ENCODE measurements at regions not wholly inside any gene's neighbourhood (a gene's known extent, or its start where the extent isn't known, plus 50 kb on each side); places are given as distances from the start of the nearest gene placed in this dataset.

- TF ChIP-seq CTCF (IDR thresholded peaks at IDR 0.05; ENCODE audit: low read depth, low read length, poor library complexity, severe bottlenecking): no peak
- TF ChIP-seq EZH2phosphoT487 (IDR thresholded peaks at IDR 0.05; ENCODE audit: borderline replicate concordance, low read length): no peak
These were observed 74.0 kb upstream of the SEC61G start for GRCh38 chr7:54833001-54833467.
